GM12872 (cell line): ENCODE measurements at regions not wholly inside any gene's neighbourhood (a gene's known extent, or its start where the extent isn't known, plus 50 kb on each side); places are given as distances from the start of the nearest gene placed in this dataset.

ENCODE experiments used
- TF ChIP-seq, protein P1 (sequence below): IDR thresholded peaks from 3 replicates; pipeline ENCODE4 v1.5.1; 2011; ENCODE audit warnings: low read depth, mild to moderate bottlenecking, low read length, moderate library complexity; ENCODE audit not compliant: insufficient read depth

DNA sequence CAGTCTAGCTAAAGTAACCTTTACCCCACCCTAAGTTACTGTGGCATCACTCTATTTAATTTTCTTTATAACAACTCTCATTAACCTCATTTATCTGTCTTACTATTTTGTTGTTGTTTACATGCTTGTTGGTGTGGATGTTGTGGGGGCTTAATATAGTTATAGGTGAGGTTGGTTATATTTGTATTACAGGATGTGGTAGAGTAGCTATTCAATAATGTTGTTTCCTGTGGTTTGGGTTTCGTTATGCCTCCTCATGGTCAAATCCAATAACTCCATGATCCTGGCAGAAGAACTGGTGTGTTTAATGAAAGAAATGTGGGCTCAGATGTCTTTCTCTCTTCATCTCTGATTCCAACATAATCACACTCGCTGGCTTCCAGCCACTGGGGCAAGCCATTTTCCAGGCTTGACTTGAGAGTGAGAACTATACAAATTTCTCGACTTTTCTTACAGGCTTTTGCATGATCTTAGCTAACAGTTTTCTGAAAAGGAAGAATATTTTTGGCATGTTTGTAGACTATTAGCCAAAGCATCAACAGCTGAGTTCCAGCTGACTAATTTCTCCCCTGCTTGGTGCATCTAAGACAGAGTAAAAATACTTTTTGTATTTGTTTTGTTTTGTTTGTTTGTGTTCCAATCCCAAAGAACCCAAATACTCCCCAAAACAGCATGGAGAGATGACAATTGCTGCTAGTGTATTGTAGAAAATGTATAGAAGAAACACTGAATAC lies 303.7 kb upstream of the PAPPA start:
- TF ChIP-seq, protein P1, sequence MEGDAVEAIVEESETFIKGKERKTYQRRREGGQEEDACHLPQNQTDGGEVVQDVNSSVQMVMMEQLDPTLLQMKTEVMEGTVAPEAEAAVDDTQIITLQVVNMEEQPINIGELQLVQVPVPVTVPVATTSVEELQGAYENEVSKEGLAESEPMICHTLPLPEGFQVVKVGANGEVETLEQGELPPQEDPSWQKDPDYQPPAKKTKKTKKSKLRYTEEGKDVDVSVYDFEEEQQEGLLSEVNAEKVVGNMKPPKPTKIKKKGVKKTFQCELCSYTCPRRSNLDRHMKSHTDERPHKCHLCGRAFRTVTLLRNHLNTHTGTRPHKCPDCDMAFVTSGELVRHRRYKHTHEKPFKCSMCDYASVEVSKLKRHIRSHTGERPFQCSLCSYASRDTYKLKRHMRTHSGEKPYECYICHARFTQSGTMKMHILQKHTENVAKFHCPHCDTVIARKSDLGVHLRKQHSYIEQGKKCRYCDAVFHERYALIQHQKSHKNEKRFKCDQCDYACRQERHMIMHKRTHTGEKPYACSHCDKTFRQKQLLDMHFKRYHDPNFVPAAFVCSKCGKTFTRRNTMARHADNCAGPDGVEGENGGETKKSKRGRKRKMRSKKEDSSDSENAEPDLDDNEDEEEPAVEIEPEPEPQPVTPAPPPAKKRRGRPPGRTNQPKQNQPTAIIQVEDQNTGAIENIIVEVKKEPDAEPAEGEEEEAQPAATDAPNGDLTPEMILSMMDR, result no peak

DNA sequence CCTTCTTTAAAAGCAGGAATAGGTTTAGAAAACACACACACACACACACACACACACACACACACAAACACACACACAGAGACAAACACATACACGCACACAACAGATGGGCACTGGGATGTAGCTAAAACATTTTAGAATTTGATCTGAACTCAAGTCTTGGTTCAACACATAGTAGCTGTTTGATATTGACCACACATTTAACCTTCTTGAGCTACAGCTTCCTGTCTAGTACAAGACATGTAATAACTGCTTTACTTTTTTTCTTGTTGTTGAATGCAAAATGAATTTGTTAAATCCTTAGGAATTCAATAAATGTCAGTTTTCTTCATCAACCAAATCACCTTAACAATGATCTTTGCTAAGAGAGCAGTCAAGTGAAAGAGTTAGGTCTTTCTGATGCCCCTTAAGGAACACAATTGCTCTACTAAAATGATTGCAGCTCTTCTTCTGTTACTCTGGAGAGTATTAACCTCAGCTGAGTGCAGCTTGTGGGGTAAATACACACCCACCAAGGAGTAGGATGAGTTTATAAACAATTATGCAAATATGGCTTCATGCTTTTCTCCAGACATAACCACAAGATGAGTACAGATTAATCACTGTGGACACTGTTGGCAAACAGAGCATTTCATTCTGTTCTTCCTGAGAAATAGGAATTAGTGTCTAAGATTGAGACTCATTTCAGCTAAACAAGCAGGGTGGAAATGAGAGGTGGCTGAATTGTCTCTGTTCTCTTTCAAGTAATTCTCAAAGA lies 302.9 kb upstream of the PAPPA start:
- TF ChIP-seq, protein P1, result no peak

DNA sequence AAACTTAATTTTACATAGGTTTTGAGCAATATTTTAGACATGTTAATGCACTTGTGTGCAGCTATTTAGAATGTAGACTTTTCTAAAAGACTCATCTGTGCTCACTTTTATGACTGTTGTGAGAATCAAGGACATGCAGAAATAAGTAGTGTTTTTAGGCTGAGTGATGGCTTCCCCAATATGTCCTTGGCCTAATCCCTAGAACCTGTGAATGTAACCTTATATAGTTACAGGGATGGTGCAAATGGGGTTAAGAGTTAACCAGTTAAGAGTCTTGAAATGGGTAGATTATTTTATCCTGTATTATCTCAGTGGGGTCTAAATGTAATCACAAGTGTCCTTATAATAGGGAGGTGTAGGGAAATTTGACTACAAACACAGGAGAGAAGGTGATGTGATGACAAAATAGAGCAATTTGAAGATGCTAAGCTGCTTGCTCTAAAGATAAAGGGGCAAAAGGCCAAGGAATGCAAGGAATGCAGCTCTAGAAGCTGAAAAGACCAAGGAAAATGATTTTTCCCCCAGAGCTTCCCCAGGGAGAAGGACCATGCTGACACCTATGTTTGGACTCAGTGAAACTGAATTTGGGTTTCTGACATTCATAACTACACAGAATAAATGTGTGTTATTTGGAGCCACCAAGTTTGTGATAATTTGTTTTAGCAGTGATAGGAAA lies 298.0 kb upstream of the PAPPA start:
- TF ChIP-seq, protein P1, result no peak

DNA sequence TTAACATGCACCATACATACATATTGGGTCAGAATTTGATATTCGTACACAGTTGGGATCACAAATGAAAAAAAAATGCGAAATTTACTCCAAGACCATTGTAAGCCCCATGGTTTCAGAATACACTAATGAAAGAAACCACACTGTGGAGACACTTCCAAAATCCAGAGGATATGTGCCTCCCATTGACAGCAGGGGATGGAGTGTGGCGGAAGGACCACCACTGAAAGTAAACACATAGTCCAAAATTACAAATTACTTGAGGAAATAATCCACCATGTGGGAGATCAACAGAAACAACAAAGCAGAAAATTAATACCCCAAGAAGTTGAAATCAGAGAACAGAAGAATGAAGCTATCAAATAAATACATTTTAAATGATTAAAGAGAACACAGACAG lies 291.6 kb upstream of the PAPPA start:
- TF ChIP-seq, protein P1, result no peak

DNA sequence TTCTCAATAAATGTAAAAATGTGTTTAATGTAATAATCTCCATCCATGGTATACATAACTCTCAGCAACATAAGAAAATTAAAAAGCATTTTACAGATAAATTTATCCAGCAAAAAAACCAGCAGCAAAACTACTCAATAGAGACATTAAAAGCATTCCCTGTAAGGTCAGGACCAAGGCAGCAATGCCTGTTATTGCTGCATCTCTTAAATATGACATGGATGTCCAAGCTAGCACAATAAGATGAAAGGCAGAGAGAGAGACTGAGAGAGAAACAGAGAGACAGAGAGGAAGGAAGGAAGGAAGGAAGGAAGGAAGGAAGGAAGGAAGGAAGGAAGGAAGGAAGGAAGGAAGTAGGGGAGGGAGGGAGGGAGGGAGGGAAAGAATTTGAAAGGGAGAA lies 289.0 kb upstream of the PAPPA start:
- TF ChIP-seq, protein P1, result no peak

DNA sequence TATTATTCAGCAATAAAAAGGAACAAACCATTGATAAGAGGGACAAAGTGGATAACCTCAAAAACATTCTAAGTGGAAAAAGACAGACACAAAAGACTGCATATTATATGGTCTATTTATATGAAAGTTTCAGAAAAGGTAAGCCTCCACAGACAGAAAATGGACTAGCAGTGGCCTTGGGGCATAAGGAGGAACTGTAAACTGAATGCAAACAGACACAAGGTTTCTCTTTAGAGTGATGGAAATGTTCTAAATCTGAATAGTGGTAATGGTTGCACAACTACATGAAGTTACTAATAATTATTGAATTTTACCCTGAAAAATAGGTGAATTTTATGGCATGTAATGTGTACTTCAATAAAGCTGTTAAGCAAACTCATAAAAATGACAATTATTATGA lies 286.3 kb upstream of the PAPPA start:
- TF ChIP-seq, protein P1, result no peak

DNA sequence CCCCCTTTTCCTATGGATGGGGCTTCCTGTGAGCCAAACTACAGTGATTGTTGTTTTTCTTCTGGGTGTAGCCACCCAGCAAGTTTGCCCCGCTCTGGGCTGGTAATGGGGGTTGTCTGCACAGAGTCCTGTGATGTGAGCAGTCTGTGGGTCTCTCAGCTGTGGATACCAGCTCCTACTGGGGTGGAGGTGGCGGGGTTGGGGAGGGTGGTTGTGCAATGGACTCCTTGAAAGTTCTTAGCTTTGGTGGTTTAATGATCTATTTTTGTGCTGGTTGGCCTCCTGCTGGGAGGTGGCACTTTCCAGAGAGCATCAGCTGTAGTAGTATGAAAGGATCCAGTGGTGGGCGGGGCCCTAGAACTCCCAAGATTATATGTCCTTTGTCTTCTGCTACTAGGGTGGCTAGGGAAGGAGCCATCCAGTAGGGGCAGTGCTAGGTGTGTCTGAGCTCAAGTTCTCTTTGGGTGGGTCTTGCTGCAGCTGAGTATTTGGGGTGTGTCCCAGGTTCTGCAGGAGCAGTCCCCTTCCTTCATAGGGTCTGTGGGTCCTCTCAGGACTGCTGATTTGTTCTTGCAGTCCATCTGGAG lies 275.6 kb upstream of the PAPPA start:
- TF ChIP-seq, protein P1, result no peak
